Skin epidermis (tissue), 12 donors: ENCODE measurements at regions not wholly inside any gene's neighbourhood (a gene's known extent, or its start where the extent isn't known, plus 50 kb on each side); places are given as distances from the start of the nearest gene placed in this dataset.

Source experiments
- H3K27ac ChIP-seq, 21 experiments: fragments of 200-600 bp; sonication (generic) in 11 of 21; one replicate each; pipeline ENCODE4 v1.5.0; 2020; ENCODE audit warnings: mild to moderate bottlenecking in 3 of 21, inconsistent platforms in 2 of 21, moderate library complexity in 2 of 21
- H3K4me3 ChIP-seq, 7 experiments: fragments of 200-600 bp; sonication (generic) in 2 of 7; one replicate each; pipeline ENCODE4 v1.5.0; 2020; ENCODE audit warnings: inconsistent platforms in 2 of 7, mild to moderate bottlenecking in 2 of 7, moderate library complexity in 1 of 7

DNA sequence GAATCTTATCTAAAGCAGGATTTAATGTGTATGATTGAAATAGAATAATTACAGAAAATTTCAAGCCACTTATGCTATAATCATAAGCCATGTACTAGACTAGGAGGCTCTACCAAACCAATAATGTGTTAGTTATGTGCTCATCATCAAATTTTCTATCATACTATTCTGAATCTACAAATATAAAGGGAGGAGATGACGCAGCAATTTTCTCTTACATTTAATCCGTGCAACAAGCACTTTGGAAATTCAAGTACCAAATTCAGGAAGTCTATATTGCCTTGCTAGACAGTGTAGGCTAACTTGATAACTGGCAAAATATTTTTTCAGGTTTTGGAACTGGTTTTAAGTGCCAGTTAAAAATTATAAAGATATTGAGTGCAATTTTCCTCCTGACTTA is 283.5 kb downstream of the C4orf33 start:
- Histone ChIP-seq H3K27ac (no peak overlapping the region), H3K4me3 (no peak overlapping the region)

DNA sequence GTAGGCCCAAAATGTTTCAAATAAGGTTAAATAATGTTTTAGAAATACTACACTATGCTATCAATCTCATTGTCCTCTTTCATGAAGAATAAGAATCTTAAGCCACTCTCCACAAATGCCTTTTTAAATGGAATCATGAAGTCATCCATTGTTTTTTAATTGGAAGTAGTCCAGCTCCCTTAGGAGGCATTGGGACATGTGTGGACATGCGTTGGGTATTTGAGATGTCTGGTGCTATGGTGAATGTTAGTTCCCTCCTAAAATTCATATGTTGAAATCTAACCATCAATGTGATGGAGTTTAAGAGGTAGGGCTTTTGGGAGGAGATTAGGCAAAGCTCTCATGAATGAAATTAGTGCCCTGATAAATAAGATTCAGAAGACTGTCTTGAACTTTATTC is 289.0 kb downstream of the C4orf33 start:
- Histone ChIP-seq H3K27ac (no peak overlapping the region), H3K4me3 (no peak overlapping the region)

- H3K4me3 ChIP-seq, result no peak overlapping the region
- H3K27ac ChIP-seq, result no peak overlapping the region
Observed at GRCh38 chr4:129387666-129388065, 291.7 kb downstream of the C4orf33 start.

- Histone ChIP-seq H3K4me3 (no peak overlapping the region), H3K27ac (no peak overlapping the region)
Observed at GRCh38 chr4:129393976-129394375, 298.0 kb downstream of the C4orf33 start.

GRCh38 chr4:129394635-129395034 is 298.7 kb downstream of the C4orf33 start:
- Histone ChIP-seq H3K27ac (no peak overlapping the region), H3K4me3 (no peak overlapping the region)

- Histone ChIP-seq H3K4me3 (no peak overlapping the region), H3K27ac (no peak overlapping the region)
Observed at GRCh38 chr4:129403848-129404247, 307.9 kb downstream of the C4orf33 start.

GRCh38 chr4:129410115-129410514 is 314.2 kb downstream of the C4orf33 start:
- no peak overlapping the region for H3K4me3 ChIP-seq
- no peak overlapping the region for H3K27ac ChIP-seq

- no peak overlapping the region for H3K27ac ChIP-seq
- no peak overlapping the region for H3K4me3 ChIP-seq
Observed at GRCh38 chr4:129415004-129415403, 319.1 kb downstream of the C4orf33 start.

- H3K4me3 ChIP-seq, result no peak overlapping the region
- H3K27ac ChIP-seq, result no peak overlapping the region
Observed at GRCh38 chr4:129420637-129421036, 324.7 kb downstream of the C4orf33 start.

DNA sequence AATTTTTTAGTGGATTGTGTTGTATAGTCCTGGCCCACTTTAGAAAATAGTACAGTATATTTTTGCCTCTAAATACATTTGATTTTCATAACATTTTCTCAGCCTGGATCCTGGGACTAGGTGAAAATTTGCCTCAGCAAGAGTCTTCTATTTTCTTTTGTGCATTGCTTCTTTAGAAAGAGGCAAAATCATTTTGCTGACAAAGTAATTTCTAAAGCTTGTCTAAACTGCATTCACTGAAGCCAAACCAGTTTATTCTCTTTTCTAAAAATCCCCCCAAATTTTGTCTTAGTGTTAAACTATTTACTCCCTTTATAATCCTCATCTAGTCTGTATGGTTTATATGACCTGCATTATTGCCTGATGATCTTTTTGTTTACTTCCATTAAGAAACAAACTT is 326.3 kb downstream of the C4orf33 start:
- no peak overlapping the region for H3K27ac ChIP-seq
- no peak overlapping the region for H3K4me3 ChIP-seq

- Histone ChIP-seq H3K27ac (no peak overlapping the region), H3K4me3 (no peak overlapping the region)
Observed at GRCh38 chr4:129428454-129428853, 332.5 kb downstream of the C4orf33 start.

DNA sequence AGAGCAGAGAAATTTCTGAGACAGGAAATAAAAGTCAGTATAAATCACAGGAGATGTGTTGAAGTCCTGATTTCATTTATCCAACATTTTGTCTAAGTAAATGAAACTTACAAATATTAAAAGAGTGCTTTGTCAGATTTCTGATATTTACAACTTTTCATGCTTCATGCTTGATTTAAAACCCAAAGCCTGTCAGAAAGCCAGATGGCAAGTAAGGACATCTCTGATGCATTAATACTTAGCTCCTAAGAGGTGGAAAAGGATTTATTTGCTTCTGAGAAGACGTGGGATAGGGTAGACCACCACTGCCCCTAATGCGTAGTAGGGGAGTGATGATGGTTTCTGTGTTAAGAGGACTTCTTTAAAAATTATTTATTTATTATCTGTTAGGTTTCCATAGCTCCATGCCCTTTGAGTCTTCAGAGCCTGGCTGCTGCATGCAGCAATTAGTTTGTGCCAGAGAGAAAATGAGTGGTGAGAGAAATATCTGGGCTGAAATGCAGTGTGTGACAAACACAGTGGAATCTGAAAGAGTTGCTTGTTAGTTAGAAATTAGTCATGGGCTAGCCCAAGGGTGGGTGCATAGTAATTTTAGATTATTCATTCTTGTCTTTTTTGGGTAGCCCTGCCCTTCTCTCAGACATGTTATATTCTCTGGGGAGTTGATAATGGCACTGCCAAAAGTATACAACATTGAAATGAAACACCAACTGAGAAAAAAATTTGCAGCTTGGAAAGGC is 333.8 kb downstream of the C4orf33 start:
- no peak overlapping the region for H3K4me3 ChIP-seq
- no peak overlapping the region for H3K27ac ChIP-seq

DNA sequence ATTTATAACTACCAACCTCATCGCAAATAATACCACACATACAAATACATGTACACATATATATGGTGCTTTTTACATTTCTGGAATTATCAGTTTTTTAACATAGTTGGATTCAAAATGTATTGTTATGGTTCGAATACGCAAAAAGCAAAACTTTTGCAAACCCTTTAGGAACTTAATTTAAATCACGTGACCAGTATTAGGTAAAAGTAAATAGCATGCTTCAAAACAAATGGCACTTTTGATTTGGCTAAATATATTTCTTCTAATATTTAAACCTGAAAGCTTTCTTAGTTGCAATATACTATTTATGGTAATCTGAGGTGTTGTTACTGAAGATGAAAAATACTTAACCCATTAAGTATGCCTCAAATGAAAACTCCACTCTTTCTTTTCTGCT is 341.4 kb downstream of the C4orf33 start:
- no peak overlapping the region for H3K27ac ChIP-seq
- no peak overlapping the region for H3K4me3 ChIP-seq

DNA sequence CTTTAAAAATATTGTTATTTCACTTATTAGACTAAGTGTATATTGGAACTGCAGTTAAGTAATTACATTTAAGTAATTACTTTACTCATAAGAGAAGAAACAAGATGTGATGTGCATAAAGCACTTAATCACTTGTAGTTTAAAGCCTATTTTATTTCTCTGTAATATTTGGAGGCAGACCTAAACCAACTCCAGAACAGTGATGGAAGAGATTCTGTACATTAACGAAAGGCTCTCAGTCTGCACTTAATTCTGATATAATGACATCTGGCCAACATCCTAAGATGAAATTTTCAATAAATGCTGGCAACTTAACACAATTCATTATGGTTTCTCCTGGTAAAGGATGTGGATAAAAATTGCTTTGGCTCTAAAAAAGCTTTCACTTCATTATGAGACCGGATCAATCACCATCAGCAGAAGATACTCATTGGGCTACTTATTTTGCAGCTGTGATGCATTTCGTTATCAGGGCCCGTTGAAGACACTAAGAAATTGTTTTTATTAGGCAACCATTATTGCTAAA is 342.6 kb downstream of the C4orf33 start:
- no peak overlapping the region for H3K4me3 ChIP-seq
- no peak overlapping the region for H3K27ac ChIP-seq

GRCh38 chr4:129446074-129446473 is 350.1 kb downstream of the C4orf33 start:
- no peak overlapping the region for H3K27ac ChIP-seq
- no peak overlapping the region for H3K4me3 ChIP-seq

DNA sequence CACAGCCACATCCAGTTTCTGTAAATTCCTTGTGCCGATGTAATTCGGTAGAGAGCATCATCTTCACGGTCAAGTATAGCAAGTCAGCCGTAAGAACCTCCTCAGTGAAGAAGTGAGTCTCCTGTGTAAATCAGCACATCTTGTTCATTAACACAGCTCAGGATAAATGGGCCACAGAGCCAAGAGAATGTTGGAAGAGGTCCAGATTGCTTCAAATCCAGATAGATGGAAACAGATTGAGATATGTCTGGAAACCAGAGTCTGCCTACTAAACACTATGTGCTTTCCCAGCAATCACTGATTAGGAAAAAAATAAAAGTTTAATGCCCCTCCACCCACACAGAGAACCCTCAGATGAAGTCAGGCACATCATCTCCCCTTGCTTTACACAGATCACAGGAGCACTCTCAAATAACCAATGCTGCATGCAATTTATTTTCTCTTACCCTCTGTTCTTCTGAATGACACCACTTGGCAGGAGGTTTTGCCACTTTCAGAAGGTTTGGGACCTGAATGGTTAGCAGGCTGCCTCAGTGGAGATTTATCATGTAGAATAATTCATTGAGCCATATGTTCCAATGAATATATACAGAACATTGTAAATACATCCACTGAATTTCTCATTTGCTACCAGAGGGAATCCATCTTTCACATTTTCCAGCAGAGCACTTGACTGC is 357.7 kb downstream of the C4orf33 start:
- Histone ChIP-seq H3K27ac (no peak overlapping the region), H3K4me3 (no peak overlapping the region)

DNA sequence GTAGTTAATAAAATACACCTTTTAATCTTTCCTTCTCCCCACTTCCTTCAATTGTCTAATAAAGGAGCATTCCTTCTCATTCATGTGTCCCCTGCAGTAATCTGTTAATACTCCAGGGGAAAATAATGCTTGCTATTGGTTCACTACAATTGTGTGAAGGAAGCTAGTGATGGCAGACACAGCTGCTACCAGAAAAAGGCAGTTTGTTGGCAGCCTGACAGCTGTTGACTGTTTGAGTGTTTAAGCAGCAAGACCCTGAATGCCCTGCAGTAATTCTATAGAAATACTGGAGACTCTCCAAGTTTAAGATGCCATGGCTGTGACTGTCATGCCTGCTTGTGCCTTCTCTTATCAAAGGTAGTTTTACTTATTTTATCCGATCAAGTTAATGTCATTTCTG is 359.5 kb downstream of the C4orf33 start:
- no peak overlapping the region for H3K4me3 ChIP-seq
- no peak overlapping the region for H3K27ac ChIP-seq

GRCh38 chr4:129468624-129469023 is 372.7 kb downstream of the C4orf33 start:
- no peak overlapping the region for H3K4me3 ChIP-seq
- H3K27ac ChIP-seq, result no peak overlapping the region

DNA sequence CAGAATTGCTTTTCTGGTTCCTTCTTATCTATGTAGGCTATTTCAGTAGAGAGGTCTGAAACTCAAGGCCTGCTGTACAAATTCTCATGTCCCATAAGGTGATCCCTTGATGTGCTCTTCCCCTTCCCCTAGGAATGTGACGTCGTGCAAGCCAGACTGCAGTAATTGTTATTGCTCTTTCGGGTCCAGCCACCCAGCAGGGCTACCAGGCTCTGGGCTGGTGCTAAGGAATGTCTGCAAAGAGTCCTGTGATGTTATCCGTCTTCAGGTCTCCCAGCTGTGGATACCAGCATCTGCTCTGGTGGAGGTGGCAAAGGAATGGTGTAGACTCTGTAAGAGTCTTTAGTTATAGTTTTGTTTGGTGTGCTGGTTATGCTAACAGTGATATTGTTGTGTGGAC is 378.7 kb downstream of the C4orf33 start:
- H3K27ac ChIP-seq, result no peak overlapping the region
- no peak overlapping the region for H3K4me3 ChIP-seq

GRCh38 chr4:129481107-129481506 is 385.2 kb downstream of the C4orf33 start:
- Histone ChIP-seq H3K4me3 (no peak overlapping the region), H3K27ac (no peak overlapping the region)

- no peak overlapping the region for H3K27ac ChIP-seq
- H3K4me3 ChIP-seq, result no peak overlapping the region
Observed at GRCh38 chr4:129488427-129488826, 392.5 kb downstream of the C4orf33 start.
